ENCODE measurements at regions not wholly inside any gene's neighbourhood (a gene's known extent, or its start where the extent isn't known, plus 50 kb on each side); places are given as distances from the start of the nearest gene placed in this dataset.

- TF ChIP-seq MAFK (IDR thresholded peaks at IDR 0.05; ENCODE audit: low read length) (no peak), HNRNPUL1 (IDR thresholded peaks at IDR 0.05; ENCODE audit: low read length) (no peak), BACH1 (tag; IDR thresholded peaks at IDR 0.05) (no peak), PRPF4 (IDR thresholded peaks at IDR 0.05; ENCODE audit: insufficient read depth, low read depth, low read length, poor library complexity, severe bottlenecking) (no peak), NFATC3 (IDR thresholded peaks at IDR 0.05) (no peak), USF1 (CRISPR knock-in tag; IDR thresholded peaks at IDR 0.05) (no peak), KLF16 (IDR thresholded peaks at IDR 0.05) (no peak), HSF4 (CRISPR knock-in tag; IDR thresholded peaks at IDR 0.05; ENCODE audit: borderline replicate concordance) (no peak), BRCA1 (IDR thresholded peaks at IDR 0.05) (no peak), BRCA1 (CRISPR knock-in tag; IDR thresholded peaks at IDR 0.05) (no peak), BHLHE40 (IDR thresholded peaks at IDR 0.05; ENCODE audit: low read length) (no peak)
These were observed 103.5 kb upstream of the UBE2E2 start for GRCh38 chr3:23099677-23100076.
